ENCODE measurements at regions not wholly inside any gene's neighbourhood (a gene's known extent, or its start where the extent isn't known, plus 50 kb on each side); places are given as distances from the start of the nearest gene placed in this dataset.

DNA sequence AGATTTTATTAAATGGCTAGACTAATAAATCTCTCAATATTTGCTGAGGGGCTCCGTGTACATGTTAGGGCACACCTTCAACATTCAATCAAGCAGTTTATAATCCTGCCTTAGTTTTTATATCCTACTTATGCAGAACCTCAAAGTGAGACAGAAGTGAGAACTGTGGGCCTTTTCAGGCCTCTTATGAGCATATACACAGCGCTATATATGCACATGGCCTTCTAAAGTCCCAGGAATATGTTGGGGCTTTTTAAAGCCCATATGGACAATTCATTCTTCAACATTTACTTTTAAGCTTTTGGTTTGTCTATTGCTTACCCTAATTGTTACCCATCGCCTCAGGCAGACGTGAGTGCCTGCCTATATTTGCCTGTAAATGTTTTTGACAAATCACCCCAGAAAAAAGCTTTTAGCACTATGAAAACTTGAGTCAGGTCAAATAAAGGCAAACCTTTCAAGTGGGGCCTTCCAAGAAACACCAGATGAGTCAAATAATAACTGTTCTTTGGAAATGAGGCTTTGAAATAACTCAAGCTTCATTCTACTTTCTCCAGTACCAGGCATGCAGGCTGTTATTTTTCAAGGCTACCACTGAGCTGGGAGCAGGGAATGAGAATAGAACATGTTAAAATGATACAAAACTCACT, 58.2 kb downstream of the ESM1 start:
- FAIRE-seq, result no peak

DNA sequence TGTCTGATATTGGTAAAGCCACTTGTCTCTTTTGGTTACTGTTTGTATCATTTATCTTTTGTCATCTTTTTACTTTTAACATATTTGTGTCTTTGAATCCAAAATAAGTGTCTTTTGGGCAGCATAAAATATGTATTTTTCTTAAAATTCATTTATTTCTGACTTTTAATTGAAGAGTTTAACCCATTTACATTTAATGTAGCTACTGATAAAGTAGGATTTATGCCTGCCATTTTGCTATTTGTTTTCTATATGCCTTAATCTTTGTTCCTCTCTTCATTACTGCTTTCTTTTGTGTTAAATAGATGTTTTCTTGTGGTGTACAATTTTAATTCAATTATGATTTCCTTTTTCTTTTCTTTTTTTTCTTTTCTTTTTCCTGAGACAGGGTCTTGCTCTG, 60.9 kb downstream of the ESM1 start:
- FAIRE-seq, result no peak

DNA sequence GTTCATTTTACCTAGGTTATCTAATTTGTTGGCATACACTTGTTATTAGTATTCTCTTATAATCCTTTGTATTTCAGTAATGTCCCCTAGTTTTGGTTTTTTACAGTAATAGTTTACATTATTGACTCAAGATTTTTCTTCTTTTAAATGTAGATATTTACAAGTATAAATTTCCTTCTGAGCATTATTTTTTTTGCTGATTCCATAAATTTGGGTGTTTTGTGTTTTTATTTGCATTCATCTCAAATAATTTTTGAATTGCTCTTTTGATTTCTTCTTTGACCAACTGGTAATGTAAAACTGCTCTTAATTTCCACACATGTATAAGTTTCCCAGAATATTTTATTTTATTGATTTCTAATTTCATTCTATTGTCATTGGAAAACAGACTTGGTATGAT, 68.1 kb downstream of the ESM1 start:
- no peak for FAIRE-seq

DNA sequence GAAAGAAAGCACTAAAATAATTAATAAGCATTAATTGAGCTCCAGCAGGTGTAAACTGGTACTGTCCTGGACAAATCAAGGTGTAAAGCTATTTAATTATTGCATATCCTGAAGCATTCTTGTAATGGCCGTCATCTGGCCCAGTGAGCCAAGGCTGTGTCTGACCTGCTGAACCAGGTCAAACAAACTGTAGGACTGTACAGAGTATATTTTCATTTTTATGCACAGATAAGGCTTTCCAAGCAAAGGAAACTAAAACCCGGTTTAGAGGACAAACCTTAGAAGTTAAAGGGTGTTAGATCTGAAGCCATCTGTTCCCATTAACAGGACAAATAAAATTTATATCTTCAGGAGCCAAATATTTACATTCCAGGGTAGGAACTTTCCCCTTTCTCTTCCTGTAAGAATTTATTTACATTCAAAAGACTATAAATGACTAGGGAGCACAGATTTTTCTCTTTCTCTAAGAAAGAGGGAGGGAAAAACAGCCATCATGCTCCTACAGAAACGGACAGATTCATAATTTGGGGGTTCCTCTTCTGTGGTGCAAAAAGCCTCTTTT, 69.8 kb downstream of the ESM1 start:
- FAIRE-seq, result no peak

DNA sequence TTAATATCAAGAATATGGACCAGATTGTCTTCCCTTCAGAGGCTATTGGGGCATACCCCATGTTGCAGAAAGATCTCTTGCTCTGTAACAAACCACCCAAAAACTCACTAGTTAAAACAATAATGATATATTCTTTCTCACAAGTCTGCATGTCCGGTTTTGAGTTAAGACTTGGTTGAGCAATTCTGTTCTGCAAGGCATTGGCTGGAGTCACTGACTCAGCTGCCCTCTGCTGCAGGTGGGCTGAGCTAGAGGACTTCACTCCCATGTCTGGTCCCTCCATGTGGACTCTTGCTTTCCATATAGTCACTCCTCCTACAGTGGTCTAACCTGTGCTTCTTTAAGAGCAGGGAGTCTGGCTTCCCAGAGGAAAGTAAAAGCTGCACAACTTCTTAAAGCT, 73.4 kb downstream of the ESM1 start:
- FAIRE-seq, result no peak

DNA sequence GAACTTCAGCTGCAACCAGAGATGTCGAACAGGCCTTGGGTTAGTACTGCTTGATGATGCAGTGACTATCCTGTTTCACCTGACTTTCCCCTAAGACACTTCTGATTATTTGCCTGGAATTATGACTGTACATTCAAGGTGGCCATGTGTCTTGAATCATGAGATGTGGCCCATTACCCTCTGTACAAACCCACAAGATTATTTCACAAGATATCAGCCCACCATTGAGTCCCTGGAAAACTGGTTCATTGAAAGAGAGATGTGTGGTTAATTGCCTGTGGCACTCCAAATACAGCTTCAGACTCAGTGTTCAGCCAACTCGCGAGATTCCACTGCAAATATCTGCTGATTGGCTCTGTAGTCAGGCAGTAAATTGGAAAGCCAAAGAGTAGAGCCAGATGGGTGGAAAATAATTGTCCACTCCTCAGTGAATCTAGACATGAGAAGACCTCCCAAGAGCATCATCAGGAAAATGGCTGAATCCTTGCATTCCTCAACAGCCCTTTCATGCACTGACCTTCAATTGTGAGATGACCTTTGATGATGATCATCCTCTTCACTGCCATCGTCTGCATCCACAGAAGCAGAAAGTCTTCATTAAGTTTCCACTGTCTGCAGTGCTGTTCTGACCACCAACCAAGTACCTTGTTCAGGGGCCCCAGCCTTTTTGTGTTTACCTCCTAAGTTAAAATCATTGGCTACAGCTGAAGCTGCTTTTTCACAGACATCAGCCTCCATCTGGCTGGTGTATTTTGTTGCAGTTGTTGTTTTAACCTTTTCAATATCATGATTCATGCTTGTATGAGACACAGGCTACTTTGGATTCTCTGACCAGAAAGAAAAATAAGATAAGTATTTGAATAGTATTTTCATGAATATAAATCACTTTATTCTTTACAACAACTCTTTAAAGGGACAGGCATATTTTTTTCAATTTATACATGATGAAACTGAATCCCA, 75.2 kb downstream of the ESM1 start:
- no peak for FAIRE-seq

DNA sequence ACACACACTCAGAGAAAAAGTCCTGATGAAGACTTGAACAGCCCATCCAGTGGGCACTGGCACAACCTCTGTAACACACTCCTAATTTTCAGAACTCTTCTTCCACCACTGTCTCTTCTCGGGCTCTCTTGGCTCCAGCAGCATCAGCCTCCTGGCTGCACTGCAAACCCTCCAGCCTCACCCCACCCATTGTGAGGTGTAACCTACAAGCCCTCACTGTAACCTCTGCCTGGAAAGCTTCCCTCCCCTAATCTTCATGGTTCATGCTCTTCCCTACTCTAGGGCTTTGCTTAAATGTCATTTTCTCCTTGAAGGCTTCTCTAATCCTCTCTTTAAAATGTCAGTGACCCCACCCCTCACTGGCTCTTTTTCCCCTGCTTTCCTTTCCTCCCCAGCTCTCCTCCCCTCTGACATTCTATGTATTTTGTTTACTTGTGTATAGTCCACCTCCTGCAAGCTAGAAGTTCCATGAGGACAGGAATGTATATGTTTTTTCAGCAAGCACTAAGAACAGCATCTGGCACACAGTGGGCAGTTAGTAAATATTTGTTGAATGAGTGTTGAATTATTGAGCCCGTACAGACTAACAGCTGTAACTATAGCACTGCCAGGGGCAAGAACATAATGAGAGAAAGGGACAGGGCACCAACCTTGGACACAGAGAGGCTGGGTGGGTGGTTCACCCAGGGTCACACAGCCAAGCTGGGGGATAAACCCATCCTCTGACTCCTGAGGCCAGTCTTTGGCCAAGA, 76.4 kb downstream of the ESM1 start:
- FAIRE-seq, result no peak

DNA sequence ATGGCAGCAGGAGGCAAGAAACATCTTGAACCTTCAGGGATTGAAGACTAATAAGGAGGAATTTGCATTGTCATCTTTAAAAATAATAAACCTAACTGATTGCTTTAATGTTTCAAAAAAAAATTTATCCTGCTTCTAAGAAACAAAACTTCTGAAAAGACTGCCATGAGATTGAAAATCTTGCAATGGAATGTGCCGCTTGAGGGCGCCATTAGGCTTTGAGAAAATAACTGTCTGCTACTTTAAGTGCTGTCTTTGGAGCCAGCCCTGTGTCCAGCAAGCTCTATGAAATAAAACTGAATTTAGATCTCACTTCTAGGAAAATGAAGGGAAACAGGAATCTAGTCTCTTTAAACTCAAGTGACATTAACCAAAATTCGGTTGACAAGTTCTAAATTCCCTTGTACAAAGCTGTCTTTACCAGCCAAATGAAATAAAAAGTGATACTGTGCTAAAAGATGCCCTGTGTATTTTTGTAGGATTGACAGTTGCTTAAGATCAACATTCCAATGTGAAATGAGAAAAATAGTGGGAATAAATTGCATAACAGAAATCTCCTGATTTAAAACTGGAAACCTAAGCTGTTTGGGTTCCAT, 79.4 kb downstream of the ESM1 start:
- no peak for FAIRE-seq

DNA sequence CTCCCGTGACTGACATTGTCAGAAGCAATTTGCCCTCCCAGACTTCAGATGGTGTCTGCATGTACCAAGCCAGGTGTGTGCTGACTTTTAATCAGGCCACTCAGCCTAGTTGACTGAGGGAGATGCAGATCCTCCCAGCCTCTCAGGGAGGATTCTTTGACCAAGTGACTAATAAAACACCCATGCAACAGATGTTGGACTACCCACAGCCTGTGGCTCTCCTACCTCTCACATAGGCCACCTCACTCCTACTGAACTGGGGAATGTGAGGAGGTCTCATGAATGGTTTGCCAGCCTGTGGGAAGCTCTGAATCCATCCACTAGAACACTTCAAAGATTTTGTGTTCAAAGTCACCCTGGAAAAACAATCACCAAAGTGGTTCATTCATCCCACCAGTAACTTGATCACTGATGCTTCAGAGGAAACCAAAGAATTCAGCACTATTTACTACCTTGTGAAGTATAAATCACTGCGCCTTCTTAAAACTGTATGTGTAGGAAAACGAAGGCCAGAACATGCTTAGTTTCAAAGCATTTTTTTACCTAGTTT, 80.1 kb downstream of the ESM1 start:
- FAIRE-seq, result no peak

DNA sequence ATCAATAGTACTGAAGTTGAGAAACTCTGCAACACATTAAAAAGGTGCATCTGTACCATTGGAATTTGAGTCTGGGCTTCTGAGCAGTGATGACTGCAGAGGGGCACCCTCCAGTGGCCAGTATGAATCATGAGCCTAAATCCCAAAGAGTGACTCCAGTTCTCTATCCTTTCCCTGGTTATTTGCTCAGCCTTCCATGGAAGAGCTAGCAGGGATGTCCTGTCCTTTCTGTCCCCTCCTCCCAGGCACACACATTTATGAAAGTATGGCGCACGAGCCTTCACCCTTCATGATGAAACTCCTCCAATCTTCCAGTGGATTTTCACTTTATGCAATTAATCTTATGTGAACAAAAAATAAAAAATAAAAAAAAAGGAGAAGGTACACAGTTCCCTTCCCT, 81.0 kb downstream of the ESM1 start:
- FAIRE-seq, result no peak

DNA sequence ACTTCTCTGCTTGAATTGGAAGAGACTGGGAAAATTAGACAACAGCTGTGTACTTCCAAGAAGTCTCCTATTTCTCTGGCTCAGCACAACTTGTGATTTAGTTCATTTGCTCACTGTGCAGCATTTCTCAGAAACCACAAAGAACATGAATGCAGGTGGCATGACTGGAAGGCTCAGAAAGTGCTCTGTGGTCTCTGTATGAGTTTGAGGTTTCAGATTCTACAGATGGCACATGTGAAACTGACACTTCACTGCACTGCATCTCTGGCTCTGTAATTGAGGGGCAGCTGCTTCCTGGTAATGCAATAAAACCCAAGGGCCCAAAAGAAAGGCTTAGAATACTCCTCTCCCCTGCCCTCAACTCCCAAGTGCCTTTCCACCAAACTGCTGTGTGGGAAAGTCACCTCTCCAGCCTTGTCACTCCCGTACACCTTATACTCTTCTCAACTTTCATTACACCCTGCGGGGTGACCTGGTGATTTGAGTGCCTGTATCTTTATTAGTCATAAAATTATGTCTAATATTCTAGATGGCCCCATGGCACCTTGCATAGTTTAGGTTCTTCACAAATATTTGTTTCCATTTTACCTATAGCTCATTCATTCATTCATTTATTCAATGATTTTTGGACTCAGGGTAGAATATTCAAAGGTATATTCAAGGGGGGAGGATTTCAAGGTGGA, 82.5 kb downstream of the ESM1 start:
- no peak for FAIRE-seq

DNA sequence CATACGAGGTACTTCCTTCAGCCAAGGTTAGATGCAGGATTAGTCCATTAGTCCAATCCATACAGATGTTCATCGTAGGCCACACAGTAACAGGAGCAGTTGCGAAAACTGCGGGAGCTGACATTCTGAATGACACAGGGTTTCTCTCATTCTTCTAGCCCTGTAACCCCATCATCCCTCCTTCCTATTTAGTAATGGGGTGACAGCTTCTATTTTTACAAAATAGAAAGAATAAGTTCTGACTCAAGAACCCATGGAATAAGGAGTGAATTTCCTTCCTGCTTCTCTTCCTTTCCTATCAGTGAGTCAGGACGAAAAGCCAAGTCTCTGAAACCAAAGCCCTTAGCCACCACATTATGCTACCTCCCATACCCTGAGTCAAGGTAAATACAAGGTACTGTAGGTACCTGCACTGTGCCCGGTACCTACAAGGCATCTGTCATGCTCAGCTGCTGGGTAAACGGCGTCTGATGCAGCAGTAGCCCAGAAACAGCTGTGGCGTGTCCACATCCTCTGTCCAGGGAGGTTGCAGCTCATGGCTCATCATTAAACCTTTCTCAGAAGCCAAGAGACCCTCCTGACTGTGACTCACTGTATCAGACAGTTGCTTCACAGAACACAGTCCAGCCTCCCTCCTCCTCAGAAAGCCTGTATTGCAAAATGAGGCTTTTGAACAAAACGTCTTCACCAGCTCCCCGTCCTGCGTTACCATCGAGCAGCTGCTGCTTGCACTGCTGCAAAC, 84.2 kb downstream of the ESM1 start:
- no peak for FAIRE-seq

DNA sequence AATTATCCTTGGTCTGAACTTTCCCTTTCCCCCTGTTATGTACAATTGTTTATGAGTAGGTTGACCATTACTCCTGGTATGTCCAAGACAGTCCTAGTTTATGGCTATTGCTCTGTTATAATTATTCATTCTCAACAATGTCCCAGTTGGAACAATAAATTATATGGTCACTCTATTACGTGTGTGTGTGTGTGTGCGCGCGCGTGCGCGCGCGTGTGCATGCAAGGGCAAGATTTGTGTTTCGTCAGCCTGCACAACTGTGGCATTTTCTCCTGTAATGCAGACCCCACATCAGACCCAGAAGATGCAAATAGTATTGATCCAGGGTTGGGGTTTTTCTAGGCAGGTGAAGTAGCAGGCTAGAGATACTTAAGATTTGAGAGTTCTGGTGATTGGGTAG, 88.4 kb downstream of the ESM1 start:
- no peak for FAIRE-seq

DNA sequence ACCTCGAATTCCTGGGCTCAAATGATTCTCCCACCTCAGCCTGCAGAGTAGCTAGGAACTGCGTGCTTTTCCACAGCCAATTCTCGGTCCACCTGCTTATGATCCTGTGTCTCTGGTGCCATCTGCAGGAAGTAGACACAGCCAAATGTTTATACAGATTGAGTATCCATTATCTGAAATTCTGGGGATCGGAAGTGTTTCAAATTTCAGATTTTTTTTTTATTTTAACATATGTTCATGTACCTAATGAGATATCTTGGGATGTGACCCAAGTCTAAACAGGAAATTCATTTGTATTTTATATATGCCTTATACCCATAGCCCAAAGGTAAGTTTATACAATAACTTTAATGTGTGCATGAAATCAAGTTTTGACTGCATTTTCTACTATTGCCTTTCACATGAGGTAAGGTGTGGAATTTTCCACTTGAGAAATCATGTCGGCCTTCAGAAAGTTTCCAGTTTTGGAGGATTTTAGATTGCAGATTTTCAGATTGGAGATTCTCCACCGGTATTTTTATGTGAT, 89.5 kb downstream of the ESM1 start:
- no peak for FAIRE-seq

DNA sequence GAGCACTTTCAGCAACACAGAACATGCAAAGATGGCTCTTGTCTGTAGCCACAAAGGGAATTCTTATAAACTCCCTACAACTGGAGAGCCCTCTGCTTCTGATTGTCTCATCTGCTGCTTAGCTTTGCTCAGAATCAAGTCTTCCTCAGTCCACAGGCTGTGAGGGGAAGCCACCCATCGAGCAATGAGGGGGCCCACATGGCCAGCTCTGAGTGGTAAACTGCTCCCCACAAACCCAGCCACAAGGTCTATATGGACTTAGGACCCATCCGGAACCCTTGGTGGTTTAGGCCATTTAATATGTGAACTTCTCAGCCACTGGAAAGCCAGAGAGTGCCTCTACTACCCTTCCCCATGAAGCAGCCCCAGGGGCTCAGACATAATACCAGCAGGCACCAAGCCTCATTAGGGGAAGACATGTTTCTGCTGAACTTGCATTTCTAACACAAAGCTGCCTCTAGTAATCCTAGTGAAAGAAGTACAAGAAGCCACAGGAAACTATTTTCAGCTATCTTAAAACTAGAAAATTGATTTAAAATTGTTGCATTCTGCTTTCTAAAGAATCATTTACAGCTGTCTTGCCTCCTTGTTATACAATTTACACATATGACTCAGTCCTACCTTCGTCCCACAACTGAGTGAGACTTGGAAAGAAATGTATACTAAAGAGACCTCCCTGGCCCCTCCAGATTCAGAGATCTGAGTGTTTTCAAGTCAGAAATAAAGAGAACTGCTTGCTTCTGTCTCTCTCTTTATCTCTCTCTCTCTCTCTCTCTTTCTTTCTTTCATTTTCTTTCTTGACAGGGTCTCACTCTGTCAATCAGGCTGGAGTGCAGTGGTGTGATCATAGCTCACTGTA, 90.2 kb downstream of the ESM1 start:
- FAIRE-seq, result no peak

DNA sequence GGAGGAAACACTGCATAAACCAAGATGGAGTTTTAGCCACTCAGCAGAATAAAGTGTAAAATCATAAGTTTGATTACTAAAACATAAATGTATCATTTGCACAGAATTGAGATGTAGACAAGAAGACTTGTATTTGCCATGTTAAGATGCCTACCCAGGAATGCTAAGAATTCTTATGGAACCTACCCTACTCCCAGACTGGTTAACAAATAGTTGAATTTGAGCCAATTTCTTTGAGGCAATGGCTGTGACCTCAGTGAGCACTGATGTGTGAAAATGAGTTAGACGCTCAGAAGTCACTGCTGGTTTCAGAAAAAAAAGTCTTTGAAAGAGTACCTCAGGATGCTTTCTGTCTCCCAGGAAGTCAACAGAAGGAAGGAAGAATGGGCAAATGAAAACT, 95.6 kb downstream of the ESM1 start:
- FAIRE-seq, result no peak

DNA sequence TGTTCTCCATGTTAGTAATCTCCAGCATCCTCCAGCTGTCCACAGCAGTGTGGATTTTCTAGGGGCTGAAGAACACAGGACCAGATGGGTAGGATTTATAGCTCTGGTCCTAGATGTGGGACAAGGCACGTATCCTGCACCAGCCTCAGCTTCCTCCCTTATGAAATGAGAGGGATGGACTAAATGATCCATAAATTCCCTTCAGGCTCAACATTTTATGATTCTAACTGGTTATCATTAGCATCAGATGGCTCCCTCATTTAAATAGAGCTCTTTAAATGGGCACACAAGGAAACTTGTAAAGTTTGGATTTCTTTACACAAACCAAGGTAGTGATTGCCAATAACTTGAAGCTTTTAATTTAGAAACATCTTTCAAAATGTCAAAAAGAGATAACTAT, 97.7 kb downstream of the ESM1 start:
- no peak for FAIRE-seq

DNA sequence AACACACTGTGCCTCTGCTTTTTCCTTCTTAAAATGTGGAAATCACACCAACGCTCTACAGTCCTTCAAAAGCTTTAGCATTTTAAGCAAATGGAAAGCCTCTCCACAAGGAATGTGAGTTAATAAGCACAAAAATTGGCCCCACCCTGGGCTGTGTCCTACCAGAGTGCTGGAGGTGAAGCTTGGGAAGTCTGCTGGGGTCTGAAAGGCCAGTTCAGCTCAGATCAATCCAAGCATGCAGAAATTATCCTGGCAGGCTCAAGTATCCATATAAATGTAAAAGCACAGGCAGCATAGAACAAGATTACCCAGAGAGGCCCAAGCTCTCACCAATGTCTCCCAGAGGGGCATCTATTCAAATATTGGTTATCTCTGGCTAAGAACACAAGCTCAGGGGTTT, 98.5 kb downstream of the ESM1 start:
- no peak for FAIRE-seq

DNA sequence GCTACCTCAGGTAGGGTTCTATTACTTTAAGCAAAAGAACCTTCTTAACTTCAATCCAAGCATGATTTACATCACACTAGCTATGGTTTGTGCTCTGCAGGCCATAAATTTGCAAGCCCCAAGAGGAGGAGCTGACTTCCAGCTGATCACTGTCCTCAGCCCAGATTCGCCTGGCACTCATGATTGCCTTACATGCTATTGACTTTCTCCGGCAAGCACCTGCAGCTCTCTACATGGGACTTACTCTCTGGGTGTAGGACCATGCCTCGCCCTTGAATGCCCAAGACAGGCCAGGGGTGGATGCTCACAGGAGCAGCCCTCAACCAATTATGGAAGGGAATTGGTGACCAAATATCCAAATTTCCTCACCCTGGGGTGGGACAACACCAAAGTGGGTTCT, 99.8 kb downstream of the ESM1 start:
- no peak for FAIRE-seq

DNA sequence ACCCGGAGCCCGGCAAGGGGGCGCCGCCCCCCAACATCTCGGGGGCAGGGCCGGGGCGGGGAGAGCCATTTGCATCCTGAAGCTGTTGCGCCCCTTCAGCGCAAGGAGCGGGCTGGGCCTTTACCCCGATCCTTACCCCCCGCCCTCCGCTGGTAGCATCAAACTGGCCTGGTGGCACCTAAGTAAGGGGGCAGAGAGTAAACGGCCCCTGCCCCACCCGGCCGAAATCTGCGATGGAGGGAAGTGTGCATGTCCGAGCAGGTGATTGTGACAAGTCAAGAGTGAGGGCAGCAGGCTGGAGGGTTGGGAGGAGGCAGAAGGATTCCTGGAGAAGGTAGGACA, 101.2 kb downstream of the ESM1 start:
- FAIRE-seq, result no peak

Measured in colon (tissue), 2 donors.